ENCODE measurements at regions not wholly inside any gene's neighbourhood (a gene's known extent, or its start where the extent isn't known, plus 50 kb on each side); places are given as distances from the start of the nearest gene placed in this dataset.

GRCh38 chr10:128629111-128630096 is 503.2 kb upstream of the MKI67 start:
- DNase-seq = no peak

- DNase-seq = no peak
Measured at GRCh38 chr10:128630787-128631252, 504.6 kb upstream of the MKI67 start.

GRCh38 chr10:128631801-128632241 is 505.6 kb upstream of the MKI67 start:
- DNase-seq = no peak

- DNase-seq = no peak
Measured at GRCh38 chr10:128632694-128633093, 506.5 kb upstream of the MKI67 start.

- no peak for DNase-seq
Measured at GRCh38 chr10:128633864-128634540, 507.8 kb upstream of the MKI67 start.

- DNase-seq = no peak
Measured at GRCh38 chr10:128642023-128642422, 515.8 kb upstream of the MKI67 start.

- no peak for DNase-seq
Measured at GRCh38 chr10:128642502-128642901, 516.3 kb upstream of the MKI67 start.

GRCh38 chr10:128643658-128644057 is 517.4 kb upstream of the MKI67 start:
- no peak for DNase-seq

GRCh38 chr10:128645486-128645885 is 519.3 kb upstream of the MKI67 start:
- DNase-seq = no peak

GRCh38 chr10:128646956-128647355 is 520.7 kb upstream of the MKI67 start:
- no peak for DNase-seq

- no peak for DNase-seq
Measured at GRCh38 chr10:128657548-128657947, 531.3 kb upstream of the MKI67 start.

- no peak for DNase-seq
Measured at GRCh38 chr10:128660726-128661125, 534.5 kb upstream of the MKI67 start.

- no peak for DNase-seq
Measured at GRCh38 chr10:128661404-128662197, 535.4 kb upstream of the MKI67 start.

GRCh38 chr10:128662520-128662919 is 536.3 kb upstream of the MKI67 start:
- no peak for DNase-seq

GRCh38 chr10:128664729-128665128 is 538.5 kb upstream of the MKI67 start:
- no peak for DNase-seq

GRCh38 chr10:128675405-128675804 is 549.2 kb upstream of the MKI67 start:
- no peak for DNase-seq

GRCh38 chr10:128680116-128680515 is 553.9 kb upstream of the MKI67 start:
- no peak for DNase-seq

GRCh38 chr10:128684215-128684614 is 558.0 kb upstream of the MKI67 start:
- no peak for DNase-seq

GRCh38 chr10:128686630-128687278 is 560.5 kb upstream of the MKI67 start:
- no peak for DNase-seq

GRCh38 chr10:128687408-128687807 is 561.2 kb upstream of the MKI67 start:
- DNase-seq = no peak

- DNase-seq = no peak
Measured at GRCh38 chr10:128687927-128688549, 561.8 kb upstream of the MKI67 start.

GRCh38 chr10:128689667-128690066 is 563.4 kb upstream of the MKI67 start:
- DNase-seq = no peak
